ENCODE measurements at regions not wholly inside any gene's neighbourhood (a gene's known extent, or its start where the extent isn't known, plus 50 kb on each side); places are given as distances from the start of the nearest gene placed in this dataset.

DNA sequence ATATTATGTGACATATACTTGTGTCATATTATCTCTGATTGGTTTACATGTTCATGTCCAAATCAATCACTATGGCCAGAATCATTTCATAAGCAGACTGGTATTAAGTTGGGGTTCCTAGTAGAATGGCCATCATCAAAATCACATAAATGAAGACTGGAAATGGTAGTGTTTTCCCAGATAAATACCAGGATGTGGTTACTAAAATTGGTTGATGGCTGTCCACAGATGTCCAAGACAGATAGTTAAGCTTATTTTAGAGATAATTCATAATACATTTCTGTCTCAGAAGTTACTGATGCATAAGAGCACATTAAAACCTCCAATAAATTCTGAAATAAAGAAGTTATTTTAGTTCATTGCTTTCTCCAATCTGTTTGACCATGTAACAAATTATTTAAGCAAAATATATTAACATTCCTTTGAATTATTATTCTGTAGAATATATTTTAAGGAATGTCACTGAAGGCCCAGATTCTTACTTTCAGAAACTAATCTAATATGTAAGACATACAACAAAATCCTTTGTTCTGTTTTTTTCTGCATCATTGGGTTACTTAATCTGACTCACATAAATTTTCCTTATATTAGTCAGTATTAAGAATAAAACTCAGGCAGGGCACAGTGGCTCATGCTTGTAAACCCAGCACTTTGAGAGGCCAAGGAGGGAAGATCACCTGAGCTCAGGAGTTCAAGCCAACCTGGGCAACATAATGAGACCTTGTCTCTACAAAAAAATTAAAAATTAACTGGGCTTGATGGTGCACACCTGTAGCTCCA, 483.9 kb downstream of the PTPRC start:
- TF ChIP-seq, protein P1, sequence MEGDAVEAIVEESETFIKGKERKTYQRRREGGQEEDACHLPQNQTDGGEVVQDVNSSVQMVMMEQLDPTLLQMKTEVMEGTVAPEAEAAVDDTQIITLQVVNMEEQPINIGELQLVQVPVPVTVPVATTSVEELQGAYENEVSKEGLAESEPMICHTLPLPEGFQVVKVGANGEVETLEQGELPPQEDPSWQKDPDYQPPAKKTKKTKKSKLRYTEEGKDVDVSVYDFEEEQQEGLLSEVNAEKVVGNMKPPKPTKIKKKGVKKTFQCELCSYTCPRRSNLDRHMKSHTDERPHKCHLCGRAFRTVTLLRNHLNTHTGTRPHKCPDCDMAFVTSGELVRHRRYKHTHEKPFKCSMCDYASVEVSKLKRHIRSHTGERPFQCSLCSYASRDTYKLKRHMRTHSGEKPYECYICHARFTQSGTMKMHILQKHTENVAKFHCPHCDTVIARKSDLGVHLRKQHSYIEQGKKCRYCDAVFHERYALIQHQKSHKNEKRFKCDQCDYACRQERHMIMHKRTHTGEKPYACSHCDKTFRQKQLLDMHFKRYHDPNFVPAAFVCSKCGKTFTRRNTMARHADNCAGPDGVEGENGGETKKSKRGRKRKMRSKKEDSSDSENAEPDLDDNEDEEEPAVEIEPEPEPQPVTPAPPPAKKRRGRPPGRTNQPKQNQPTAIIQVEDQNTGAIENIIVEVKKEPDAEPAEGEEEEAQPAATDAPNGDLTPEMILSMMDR (IDR thresholded peaks at IDR 0.05) = no peak
- TF ChIP-seq POLR2A (IDR thresholded peaks at IDR 0.05) = no peak

Measured in thyroid gland (tissue), 4 donors.